Neuronal stem cell (in vitro differentiated cells): ENCODE measurements at regions not wholly inside any gene's neighbourhood (a gene's known extent, or its start where the extent isn't known, plus 50 kb on each side); places are given as distances from the start of the nearest gene placed in this dataset.

Source experiments
- DNase-seq: peaks from one replicate; pipeline ENCODE4 v3.0.0-alpha.2; 2013; ENCODE audit warnings: low spot score
- H2AFZ ChIP-seq: one replicate; pipeline ENCODE4 v1.6.1; 2013; ENCODE audit warnings: mild to moderate bottlenecking, low read length, inconsistent platforms
- H2AK5ac ChIP-seq: 2 replicates; pipeline ENCODE4 v1.6.1; 2013; ENCODE audit warnings: low read depth, mild to moderate bottlenecking, inconsistent platforms, low read length, moderate library complexity, mixed read lengths
- H2BK120ac ChIP-seq: 2 replicates; pipeline ENCODE4 v1.6.1; 2013; ENCODE audit warnings: low read depth, mild to moderate bottlenecking, inconsistent platforms, low read length, moderate library complexity, mixed read lengths
- H2BK12ac ChIP-seq: one replicate; pipeline ENCODE4 v1.6.1; 2013; ENCODE audit warnings: low read length, inconsistent platforms
- H2BK15ac ChIP-seq: 2 replicates; pipeline ENCODE4 v1.6.1; 2013; ENCODE audit warnings: mild to moderate bottlenecking, low read length, inconsistent platforms, mixed read lengths
- H2BK5ac ChIP-seq: one replicate; pipeline ENCODE4 v1.6.1; 2013; ENCODE audit warnings: inconsistent platforms, mild to moderate bottlenecking, low read length, moderate library complexity
- H3K14ac ChIP-seq: one replicate; pipeline ENCODE4 v1.6.1; 2013; ENCODE audit warnings: low read length, inconsistent platforms
- H3K18ac ChIP-seq: 2 replicates; pipeline ENCODE4 v1.6.1; 2013; ENCODE audit warnings: low read length, inconsistent platforms
- H3K23ac ChIP-seq: 2 replicates; pipeline ENCODE4 v1.6.1; 2013; ENCODE audit warnings: low read depth, mild to moderate bottlenecking, mixed read lengths, low read length, inconsistent platforms; ENCODE audit not compliant: poor library complexity
- H3K27ac ChIP-seq: replicated peaks from 3 replicates; pipeline ENCODE4 v1.5.1; 2013; ENCODE audit warnings: low read length, inconsistent platforms
- H3K27me3 ChIP-seq, 3 experiments: 2 replicates each; pipeline ENCODE4 v1.6.1; 2013; ENCODE audit warnings: low read length in 3 of 3, mild to moderate bottlenecking in 2 of 3, inconsistent platforms in 1 of 3, low read depth in 1 of 3, mixed read lengths in 1 of 3, moderate library complexity in 1 of 3; ENCODE audit not compliant: control insufficient read depth in 3 of 3, insufficient read depth in 3 of 3
- H3K36me3 ChIP-seq, 2 donors: replicated peaks in 1 of 2; 2 replicates each; pipeline ENCODE4 v1.6.1; 2013; ENCODE audit warnings: low read length in 2 of 2; ENCODE audit not compliant: control insufficient read depth in 2 of 2, insufficient read depth in 2 of 2
- H3K4ac ChIP-seq: 2 replicates; pipeline ENCODE4 v1.6.1; 2013; ENCODE audit warnings: inconsistent platforms, mild to moderate bottlenecking, low read length, moderate library complexity
- H3K4me1 ChIP-seq, 2 donors: 1 replicate in 1 of 2; 2 replicates in 1 of 2; pipeline ENCODE4 v1.6.1; 2013; ENCODE audit warnings: low read length in 2 of 2, low read depth in 1 of 2; ENCODE audit not compliant: control insufficient read depth in 2 of 2, insufficient read depth in 1 of 2
- H3K4me2 ChIP-seq: one replicate; pipeline ENCODE4 v1.6.1; 2013; ENCODE audit warnings: mild to moderate bottlenecking, low read length, inconsistent platforms; ENCODE audit not compliant: insufficient read depth, poor library complexity, severe bottlenecking
- H3K4me3 ChIP-seq, 2 donors: 2 replicates each; pipeline ENCODE4 v1.5.1; 2013; ENCODE audit warnings: low read length in 2 of 2, mild to moderate bottlenecking in 2 of 2, inconsistent platforms in 1 of 2, moderate library complexity in 1 of 2
- H3K79me1 ChIP-seq: one replicate; pipeline ENCODE4 v1.6.1; 2013; ENCODE audit warnings: low read depth, mild to moderate bottlenecking, inconsistent platforms, low read length, moderate library complexity
- H3K9ac ChIP-seq: one replicate; pipeline ENCODE4 v1.6.1; 2013; ENCODE audit warnings: mild to moderate bottlenecking, low read depth, low read length, inconsistent platforms; ENCODE audit not compliant: poor library complexity
- H3K9me3 ChIP-seq, 2 donors: replicated peaks in 1 of 2; 2 replicates each; pipeline versions ENCODE3 to v1.6.1; 2013; ENCODE audit warnings: low read length in 2 of 2, mild to moderate bottlenecking in 2 of 2, inconsistent platforms in 1 of 2, low read depth in 1 of 2, mixed read lengths in 1 of 2, moderate library complexity in 1 of 2; ENCODE audit not compliant: control insufficient read depth in 2 of 2, insufficient read depth in 1 of 2
- H4K8ac ChIP-seq: one replicate; pipeline ENCODE4 v1.6.1; 2013; ENCODE audit warnings: low read depth, mild to moderate bottlenecking, inconsistent platforms, low read length, moderate library complexity
- H4K91ac ChIP-seq: one replicate; pipeline ENCODE4 v1.6.1; 2013; ENCODE audit warnings: low read length, low read depth, mild to moderate bottlenecking, inconsistent platforms; ENCODE audit not compliant: poor library complexity
- WGBS, 2 donors: extraction: QIAGEN DNeasy Blood & Tissue Kit; methylation state at CpG; one replicate each; pipeline ENCODE4 v1.1.7; 2013; ENCODE audit warnings: missing lambda C conversion rate in 2 of 2, mixed read lengths in 1 of 2; ENCODE audit not compliant: insufficient read length in 2 of 2, insufficient replicate concordance in 1 of 2; ENCODE audit errors: extremely low coverage in 2 of 2; 5-methylcytosine and 5-hydroxymethylcytosine counted together

DNA sequence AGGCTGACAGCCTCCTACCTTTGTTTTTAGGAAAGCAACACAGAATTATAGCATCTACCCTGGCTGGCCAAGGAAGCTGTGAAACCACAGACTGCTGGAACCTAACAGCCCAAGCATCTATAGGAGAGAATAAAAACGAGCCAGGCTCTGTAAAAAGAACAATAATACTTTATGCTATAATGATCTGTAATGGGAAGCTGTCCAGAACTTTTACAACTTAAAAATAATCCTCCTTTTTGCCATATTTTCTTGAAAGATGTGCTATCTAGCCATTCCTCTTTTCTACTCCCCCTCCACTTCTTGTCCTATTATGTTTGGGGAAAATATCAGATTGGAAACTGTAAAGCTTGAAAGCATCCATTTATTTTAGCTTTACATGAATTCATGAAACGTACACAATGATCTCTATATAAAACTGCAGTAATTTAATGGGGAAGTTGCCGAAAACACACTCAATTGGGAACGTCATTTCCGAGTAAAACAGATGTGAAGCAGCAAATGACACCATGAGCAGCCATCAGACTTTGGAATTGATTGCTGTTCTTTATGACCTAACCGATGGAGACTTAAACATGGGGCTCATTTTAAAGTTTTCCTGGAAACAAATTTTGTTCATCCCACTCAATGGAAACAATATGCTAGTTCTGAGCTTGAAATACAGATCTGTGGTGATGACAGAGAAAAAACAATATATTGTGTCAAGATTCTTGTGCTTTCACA lies 450.3 kb upstream of the CLINT1 start:
- Histone ChIP-seq H4K8ac (no peak overlapping the region), H3K18ac (peak overlapping the region; percentile 40), H3K27me3 (no peaks in the 10 kb centered on the region), H3K4me2 (no peak overlapping the region), H3K4me3 (no peak overlapping the region), H3K4me1 (peaks cover 0 to 4% of the 10 kb centered on the region in 2 donors), H3K36me3 (no peaks in the 10 kb centered on the region), H2BK12ac (no peak overlapping the region), H3K9ac (no peak overlapping the region), H3K4ac (no peak overlapping the region), H3K23ac (no peak overlapping the region), H2AFZ (no peak overlapping the region), H2AK5ac (no peak overlapping the region), H3K14ac (no peak overlapping the region), H4K91ac (no peak overlapping the region), H2BK5ac (no peak overlapping the region), H2BK15ac (no peak overlapping the region), H3K9me3 (no peaks in the 10 kb centered on the region), H2BK120ac (no peak overlapping the region), H3K27ac (no peak overlapping the region), H3K79me1 (no peaks in the 10 kb centered on the region)
- no CpG with 5 or more reads among the region's 6 CpGs for WGBS, 2 donors
- DNase-seq, result no peak

DNA sequence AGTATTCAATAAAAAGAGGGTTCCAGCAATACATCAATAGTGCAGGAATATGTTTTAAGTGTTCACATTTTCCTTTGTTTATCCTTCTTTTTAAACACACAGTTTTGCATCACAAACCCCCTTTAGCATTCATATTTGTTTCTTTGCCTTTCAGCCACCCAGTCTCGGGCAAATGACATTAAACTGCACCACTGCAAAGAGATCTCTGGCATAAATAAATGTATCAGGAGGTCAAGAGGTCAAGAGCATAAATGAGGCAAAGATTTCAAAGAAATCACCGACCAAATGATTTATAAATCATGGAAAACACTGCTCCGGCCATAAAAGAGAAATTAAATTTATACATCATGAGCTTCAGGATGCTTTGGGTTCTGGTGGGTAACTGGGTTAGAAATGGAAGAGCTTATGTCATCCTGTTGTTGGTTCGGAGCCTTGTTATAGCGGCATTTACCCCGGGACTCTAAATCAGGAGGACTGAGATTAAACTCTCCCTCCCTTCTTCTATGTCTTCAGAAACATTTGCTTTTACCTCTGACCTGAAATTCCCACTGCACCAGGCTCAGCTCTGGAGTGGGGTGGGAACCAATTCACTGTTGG lies 449.6 kb upstream of the CLINT1 start:
- H4K91ac ChIP-seq, result no peak overlapping the region
- DNase-seq, result no peak
- H3K14ac ChIP-seq, result no peak overlapping the region
- H2BK120ac ChIP-seq, result no peak overlapping the region
- no peak overlapping the region for H3K4me3 ChIP-seq
- no peaks in the 10 kb centered on the region for H3K79me1 ChIP-seq
- no peak overlapping the region for H2AFZ ChIP-seq
- H2BK15ac ChIP-seq, result no peak overlapping the region
- no peaks in the 10 kb centered on the region for H3K9me3 ChIP-seq
- H4K8ac ChIP-seq, result no peak overlapping the region
- no peak overlapping the region for H2AK5ac ChIP-seq
- no peak overlapping the region for H3K9ac ChIP-seq
- H3K36me3 ChIP-seq, result no peaks in the 10 kb centered on the region
- H2BK12ac ChIP-seq, result no peak overlapping the region
- no peak overlapping the region for H2BK5ac ChIP-seq
- peaks cover 0 to 4% of the 10 kb centered on the region in 2 donors for H3K4me1 ChIP-seq
- WGBS, 2 donors, result no CpG with 5 or more reads among the region's 6 CpGs
- H3K23ac ChIP-seq, result no peak overlapping the region
- H3K27me3 ChIP-seq, result no peaks in the 10 kb centered on the region
- H3K18ac ChIP-seq, result peak overlapping the region; percentile 40
- H3K4me2 ChIP-seq, result no peak overlapping the region
- no peak overlapping the region for H3K27ac ChIP-seq
- H3K4ac ChIP-seq, result no peak overlapping the region

DNA sequence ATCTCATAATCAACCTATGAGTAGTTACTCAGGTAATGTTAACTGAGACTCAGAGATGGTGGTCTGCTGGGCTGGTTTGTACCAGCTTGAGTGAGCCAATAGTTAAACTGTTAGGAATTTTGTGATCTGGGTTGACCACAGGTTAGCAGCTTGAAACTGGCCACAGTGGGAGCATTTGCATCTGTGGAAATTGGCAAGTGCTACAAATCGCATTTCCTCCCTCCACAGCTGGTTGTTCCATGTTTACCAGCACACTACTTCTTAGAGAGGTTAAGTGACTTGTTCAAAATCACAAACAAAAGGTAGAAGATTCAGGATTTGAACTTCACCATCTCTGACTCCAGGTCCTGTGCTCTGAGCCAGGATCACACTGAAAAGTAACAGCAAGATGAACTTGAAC lies 446.9 kb upstream of the CLINT1 start:
- no peak overlapping the region for H4K8ac ChIP-seq
- H3K14ac ChIP-seq, result no peak overlapping the region
- no peak overlapping the region for H3K23ac ChIP-seq
- no peak overlapping the region for H3K4me2 ChIP-seq
- H2BK15ac ChIP-seq, result no peak overlapping the region
- H2BK5ac ChIP-seq, result no peak overlapping the region
- H2AFZ ChIP-seq, result no peak overlapping the region
- WGBS, 2 donors, result no CpG with 5 or more reads among the region's 1 CpG
- no peaks in the 10 kb centered on the region for H3K9me3 ChIP-seq
- H3K9ac ChIP-seq, result no peak overlapping the region
- H3K18ac ChIP-seq, result no peak overlapping the region
- H3K4me3 ChIP-seq, result no peak overlapping the region
- no peak overlapping the region for H2BK120ac ChIP-seq
- no peak overlapping the region for H3K27ac ChIP-seq
- H3K79me1 ChIP-seq, result no peaks in the 10 kb centered on the region
- no peak overlapping the region for H4K91ac ChIP-seq
- H3K27me3 ChIP-seq, result no peaks in the 10 kb centered on the region
- no peak for DNase-seq
- no peak overlapping the region for H2AK5ac ChIP-seq
- no peaks in the 10 kb centered on the region for H3K4me1 ChIP-seq
- H2BK12ac ChIP-seq, result no peak overlapping the region
- H3K4ac ChIP-seq, result no peak overlapping the region
- H3K36me3 ChIP-seq, result no peaks in the 10 kb centered on the region

DNA sequence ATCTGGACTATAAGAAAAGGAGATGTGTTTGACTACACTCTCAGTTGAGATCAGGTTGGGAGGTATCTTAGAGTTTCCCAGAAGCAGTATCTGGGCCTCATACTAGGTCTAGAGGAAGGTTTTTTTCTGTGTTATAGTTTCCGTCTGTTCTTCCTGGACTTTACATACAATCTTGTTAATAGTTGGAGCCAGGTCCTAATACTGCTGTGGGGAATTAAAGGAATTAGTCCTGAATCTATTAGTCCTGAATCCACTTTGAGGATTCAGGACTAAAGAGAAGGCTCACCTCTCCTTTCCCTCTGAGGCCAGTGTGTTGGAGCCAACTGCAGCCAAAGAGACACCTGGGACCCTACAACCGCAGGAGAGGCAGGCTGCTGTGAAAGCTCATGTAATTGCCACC lies 445.7 kb upstream of the CLINT1 start:
- Histone ChIP-seq H2BK5ac (no peak overlapping the region), H3K27ac (no peak overlapping the region), H4K8ac (no peak overlapping the region), H2AFZ (no peak overlapping the region), H3K36me3 (no peaks in the 10 kb centered on the region), H4K91ac (no peak overlapping the region), H2BK15ac (no peak overlapping the region), H3K4ac (no peak overlapping the region), H3K79me1 (no peaks in the 10 kb centered on the region), H3K4me3 (no peak overlapping the region), H2BK12ac (no peak overlapping the region), H2BK120ac (no peak overlapping the region), H2AK5ac (no peak overlapping the region), H3K9ac (no peak overlapping the region), H3K4me1 (no peaks in the 10 kb centered on the region), H3K9me3 (no peaks in the 10 kb centered on the region), H3K4me2 (no peak overlapping the region), H3K18ac (no peak overlapping the region), H3K23ac (no peak overlapping the region), H3K14ac (no peak overlapping the region), H3K27me3 (no peaks in the 10 kb centered on the region)
- WGBS, 2 donors, result no CpG with 5 or more reads among the region's 2 CpGs
- DNase-seq, result no peak
